ENCODE measurements at regions not wholly inside any gene's neighbourhood (a gene's known extent, or its start where the extent isn't known, plus 50 kb on each side); places are given as distances from the start of the nearest gene placed in this dataset.

DNA sequence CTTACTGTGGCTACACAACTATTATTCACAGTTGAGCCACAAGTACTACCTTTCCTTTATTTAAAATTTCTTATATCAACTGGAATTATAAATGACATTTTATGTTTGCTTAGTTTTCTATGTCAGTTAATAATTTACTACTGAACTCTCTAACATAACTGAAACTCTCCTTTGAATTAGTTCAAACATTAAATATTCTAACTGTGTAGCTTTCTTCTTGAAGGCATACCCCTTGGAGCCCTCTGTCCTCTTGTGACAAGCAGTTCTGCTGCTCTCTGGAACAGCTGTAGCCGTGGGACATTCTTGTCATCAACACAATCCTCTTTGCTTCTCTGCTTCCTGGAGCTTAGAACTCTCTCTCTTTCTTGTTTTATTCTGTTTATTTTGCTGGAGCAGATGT is 244.8 kb downstream of the NHLRC3 start:
- DNase-seq (ENCODE audit: low spot score): no peak

GRCh38 chr13:39284801-39285388 is 246.6 kb downstream of the NHLRC3 start:
- DNase-seq (ENCODE audit: low spot score): no peak

Data from hepatic stellate cell (primary cell).